SK-N-MC (cell line): ENCODE measurements at regions not wholly inside any gene's neighbourhood (a gene's known extent, or its start where the extent isn't known, plus 50 kb on each side); places are given as distances from the start of the nearest gene placed in this dataset.
"Not testable (repeated sequence)": the region's sequence is repeated elsewhere in the genome, so short reads cannot be mapped to it uniquely, and the experiment has no call there.

Experiments used
- EZH2 ChIP-seq: fragments of 200-600 bp; sonication (generic); IDR thresholded peaks from one replicate; pipeline ENCODE4 v1.6.1; 2017; ENCODE audit warnings: antibody characterized with exemption
- POLR2AphosphoS5 ChIP-seq: IDR thresholded peaks from 2 replicates; pipeline ENCODE4 v1.6.1; 2012; ENCODE audit warnings: mild to moderate bottlenecking, low read depth, low read length, borderline replicate concordance

- not testable (repeated sequence) for TF ChIP-seq POLR2AphosphoS5, EZH2
Observed at GRCh38 chr1:146604681-146605080, 333.4 kb upstream of the NBPF12 start.
